G401.6 (cell line): ENCODE measurements at regions not wholly inside any gene's neighbourhood (a gene's known extent, or its start where the extent isn't known, plus 50 kb on each side); places are given as distances from the start of the nearest gene placed in this dataset.
"Not testable (repeated sequence)": the region's sequence is repeated elsewhere in the genome, so short reads cannot be mapped to it uniquely, and the experiment has no call there.

ENCODE experiments used
- FAIRE-seq: peaks from 2 replicates; lab custom pipeline; 2012; peaks lifted over from hg19 to GRCh38; lab: Jason Lieb, UNC

- FAIRE-seq = no peak
Observed at GRCh38 chr1:222950892-222951291, 136.1 kb downstream of the DISP1 start.

GRCh38 chr1:222953585-222953984 is 138.7 kb downstream of the DISP1 start:
- peak; percentile 15 for FAIRE-seq

GRCh38 chr1:222955964-222956363 is 141.1 kb downstream of the DISP1 start:
- no peak for FAIRE-seq

GRCh38 chr1:222956601-222957000 is 141.8 kb downstream of the DISP1 start:
- no peak for FAIRE-seq

GRCh38 chr1:222967466-222968240 is 152.8 kb downstream of the DISP1 start:
- FAIRE-seq = no peak

- no peak for FAIRE-seq
Observed at GRCh38 chr1:222970040-222970439, 155.2 kb downstream of the DISP1 start.

GRCh38 chr1:222970711-222971110 is 155.9 kb downstream of the DISP1 start:
- FAIRE-seq = no peak

GRCh38 chr1:222971146-222971545 is 156.3 kb downstream of the DISP1 start:
- no peak for FAIRE-seq

GRCh38 chr1:222973561-222973960 is 158.7 kb downstream of the DISP1 start:
- FAIRE-seq = no peak

GRCh38 chr1:222974496-222974895 is 159.7 kb downstream of the DISP1 start:
- FAIRE-seq = no peak

- FAIRE-seq = no peak
Observed at GRCh38 chr1:222975472-222976122, 160.8 kb downstream of the DISP1 start.

- no peak for FAIRE-seq
Observed at GRCh38 chr1:222976453-222976852, 161.6 kb downstream of the DISP1 start.

- FAIRE-seq = not testable (repeated sequence)
Observed at GRCh38 chr1:222977294-222977693, 162.5 kb downstream of the DISP1 start.

GRCh38 chr1:222979561-222979960 is 163.5 kb downstream of the TLR5 start:
- no peak for FAIRE-seq

- FAIRE-seq = no peak
Observed at GRCh38 chr1:222987674-222988076, 155.4 kb downstream of the TLR5 start.

- FAIRE-seq = no peak
Observed at GRCh38 chr1:222989443-222989842, 153.6 kb downstream of the TLR5 start.

- FAIRE-seq = no peak
Observed at GRCh38 chr1:222991177-222991576, 151.9 kb downstream of the TLR5 start.

GRCh38 chr1:222991908-222992307 is 151.1 kb downstream of the TLR5 start:
- no peak for FAIRE-seq

- no peak for FAIRE-seq
Observed at GRCh38 chr1:222994511-222995235, 148.4 kb downstream of the TLR5 start.

GRCh38 chr1:222995236-222995580 is 147.8 kb downstream of the TLR5 start:
- FAIRE-seq = no peak

- FAIRE-seq = no peak
Observed at GRCh38 chr1:222995620-222996309, 147.3 kb downstream of the TLR5 start.

GRCh38 chr1:222996310-222996975 is 146.6 kb downstream of the TLR5 start:
- no peak for FAIRE-seq
